Gastroesophageal sphincter (tissue), 4 donors: ENCODE measurements at regions not wholly inside any gene's neighbourhood (a gene's known extent, or its start where the extent isn't known, plus 50 kb on each side); places are given as distances from the start of the nearest gene placed in this dataset.
"Not testable (repeated sequence)": the region's sequence is repeated elsewhere in the genome, so short reads cannot be mapped to it uniquely, and the experiment has no call there.

Source experiments
- ATAC-seq: fragments of 150-250 bp; one replicate; pipeline ENCODE4 v1.9.1; 2016; ENCODE audit warnings: mild to moderate bottlenecking, moderate library complexity
- H3K27ac ChIP-seq, 4 donors: fragments of 200-600 bp; sonication (generic) in 3 of 4; 1 replicate in 3 of 4; 2 replicates in 1 of 4; pipeline ENCODE4 v1.5.1; 2016 to 2019
- H3K27me3 ChIP-seq: fragments of 200-600 bp; sonication (generic); one replicate; pipeline ENCODE4 v1.5.1; 2019
- H3K36me3 ChIP-seq, 2 donors: fragments of 200-600 bp; sonication (generic); one replicate each; pipeline ENCODE4 v1.5.1; 2019; ENCODE audit warnings: control low read depth in 1 of 2
- H3K4me1 ChIP-seq, 3 donors: fragments of 200-600 bp; sonication (generic); 1 replicate in 2 of 3; 2 replicates in 1 of 3; pipeline ENCODE4 v1.5.1; 2016 to 2019; ENCODE audit warnings: control low read depth in 2 of 3
- H3K4me3 ChIP-seq, 2 donors: fragments of 200-600 bp; sonication (generic); one replicate each; pipeline ENCODE4 v1.5.1; 2019; ENCODE audit warnings: mild to moderate bottlenecking in 1 of 2, moderate library complexity in 1 of 2
- H3K9me3 ChIP-seq, 3 donors: fragments of 200-600 bp; sonication (generic); one replicate each; pipeline ENCODE4 v1.5.1; 2017 to 2019; ENCODE audit warnings: control low read depth in 2 of 3
- EP300 ChIP-seq: sonication (generic); formaldehyde crosslinking; IDR thresholded peaks from one replicate; pipeline ENCODE4 v1.6.1; 2017; ENCODE audit warnings: antibody characterized with exemption, mild to moderate bottlenecking
- POLR2A ChIP-seq, 2 donors: fragments of 450-650 bp; IDR thresholded peaks; one replicate each; pipeline ENCODE4 v1.6.1; 2017; ENCODE audit warnings: antibody characterized with exemption in 2 of 2, mild to moderate bottlenecking in 2 of 2, moderate library complexity in 1 of 2
- POLR2AphosphoS5 ChIP-seq: sonication (generic); formaldehyde crosslinking; IDR thresholded peaks from one replicate; pipeline ENCODE4 v1.6.1; 2017; ENCODE audit warnings: antibody characterized with exemption
- WGBS, 2 donors: methylation state at CpG; one replicate each; pipeline ENCODE4 v1.1.5; 2018; ENCODE audit warnings: low coverage in 1 of 2; 5-methylcytosine and 5-hydroxymethylcytosine counted together
- TF ChIP-seq, protein P1 (sequence below), 4 experiments: fragments of 200-600 bp in 2 of 4; fragments of 450-650 bp in 2 of 4; sonication (generic) in 1 of 4; IDR thresholded peaks; one replicate each; pipeline ENCODE4 v1.5.1; 2017 to 2019; ENCODE audit warnings: antibody characterized with exemption in 4 of 4, mild to moderate bottlenecking in 2 of 4, moderate library complexity in 2 of 4

DNA sequence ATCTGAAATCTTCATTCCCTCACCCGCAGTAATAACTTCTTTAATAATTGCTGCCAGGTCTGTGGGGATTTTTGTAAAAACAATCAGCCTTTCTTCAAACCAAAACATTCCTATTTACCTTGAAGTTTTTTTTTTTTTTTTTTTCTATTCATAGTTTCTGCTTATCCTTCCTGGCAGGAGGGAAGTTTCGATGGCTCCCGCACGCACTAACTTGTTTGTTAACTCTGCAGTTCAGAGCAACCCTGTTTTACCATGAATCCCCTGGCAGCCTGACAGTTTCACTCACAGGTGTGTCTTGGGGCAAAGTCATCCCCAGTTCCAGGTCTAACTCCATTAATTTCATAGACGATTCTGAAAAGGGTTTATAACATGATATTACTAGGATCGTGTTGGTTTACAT, 149.3 kb downstream of the KLF6 start:
- H3K36me3 ChIP-seq, result no peaks in the 10 kb centered on the region
- TF ChIP-seq POLR2AphosphoS5 (no peak), EP300 (no peak), POLR2A (IDR thresholded peaks at IDR 0.05) (no peak)
- TF ChIP-seq, protein P1, sequence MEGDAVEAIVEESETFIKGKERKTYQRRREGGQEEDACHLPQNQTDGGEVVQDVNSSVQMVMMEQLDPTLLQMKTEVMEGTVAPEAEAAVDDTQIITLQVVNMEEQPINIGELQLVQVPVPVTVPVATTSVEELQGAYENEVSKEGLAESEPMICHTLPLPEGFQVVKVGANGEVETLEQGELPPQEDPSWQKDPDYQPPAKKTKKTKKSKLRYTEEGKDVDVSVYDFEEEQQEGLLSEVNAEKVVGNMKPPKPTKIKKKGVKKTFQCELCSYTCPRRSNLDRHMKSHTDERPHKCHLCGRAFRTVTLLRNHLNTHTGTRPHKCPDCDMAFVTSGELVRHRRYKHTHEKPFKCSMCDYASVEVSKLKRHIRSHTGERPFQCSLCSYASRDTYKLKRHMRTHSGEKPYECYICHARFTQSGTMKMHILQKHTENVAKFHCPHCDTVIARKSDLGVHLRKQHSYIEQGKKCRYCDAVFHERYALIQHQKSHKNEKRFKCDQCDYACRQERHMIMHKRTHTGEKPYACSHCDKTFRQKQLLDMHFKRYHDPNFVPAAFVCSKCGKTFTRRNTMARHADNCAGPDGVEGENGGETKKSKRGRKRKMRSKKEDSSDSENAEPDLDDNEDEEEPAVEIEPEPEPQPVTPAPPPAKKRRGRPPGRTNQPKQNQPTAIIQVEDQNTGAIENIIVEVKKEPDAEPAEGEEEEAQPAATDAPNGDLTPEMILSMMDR (IDR thresholded peaks at IDR 0.05), result no peak
- H3K27me3 ChIP-seq, result no peaks in the 10 kb centered on the region
- H3K27ac ChIP-seq, result no peak overlapping the region
- H3K4me3 ChIP-seq, result no peak overlapping the region
- no peaks in the 10 kb centered on the region for H3K4me1 ChIP-seq
- no peak for ATAC-seq
- 60 to 67% methylated on average over 3 to 6 of the region's 6 CpGs for WGBS, 2 donors
- H3K9me3 ChIP-seq, result no peaks in the 10 kb centered on the region

DNA sequence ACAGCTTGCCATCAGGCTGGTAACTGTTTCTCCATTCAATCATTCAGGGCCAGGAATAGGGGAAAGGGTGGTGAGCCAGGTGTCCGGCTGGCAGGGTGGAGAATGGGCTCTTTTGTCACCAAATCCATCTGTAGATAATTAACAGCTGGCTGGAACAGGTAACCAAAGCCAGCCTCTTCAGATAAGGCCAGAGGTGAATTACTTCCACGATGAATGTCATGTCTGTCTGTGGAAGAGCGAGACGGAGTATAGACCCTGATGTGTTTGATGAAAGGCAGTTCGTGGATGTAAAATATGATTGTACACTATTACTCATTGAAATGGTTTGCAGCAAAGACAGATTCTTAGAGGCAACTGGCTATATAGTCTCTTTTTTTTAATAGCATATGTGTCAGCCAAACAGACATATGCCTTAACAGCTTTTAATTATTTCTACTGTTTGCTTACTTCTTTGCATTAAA, 149.8 kb downstream of the KLF6 start:
- no peak overlapping the region for H3K27ac ChIP-seq
- TF ChIP-seq POLR2A (IDR thresholded peaks at IDR 0.05), result no peak
- TF ChIP-seq, protein P1 (IDR thresholded peaks at IDR 0.05), result no peak
- no peak for TF ChIP-seq POLR2AphosphoS5
- H3K4me1 ChIP-seq, result no peaks in the 10 kb centered on the region
- no peak overlapping the region for H3K4me3 ChIP-seq
- no peak for ATAC-seq
- no peaks in the 10 kb centered on the region for H3K27me3 ChIP-seq
- no peaks in the 10 kb centered on the region for H3K9me3 ChIP-seq
- 92 to 96% methylated on average over 5 of the region's 5 CpGs for WGBS, 2 donors
- no peaks in the 10 kb centered on the region for H3K36me3 ChIP-seq

DNA sequence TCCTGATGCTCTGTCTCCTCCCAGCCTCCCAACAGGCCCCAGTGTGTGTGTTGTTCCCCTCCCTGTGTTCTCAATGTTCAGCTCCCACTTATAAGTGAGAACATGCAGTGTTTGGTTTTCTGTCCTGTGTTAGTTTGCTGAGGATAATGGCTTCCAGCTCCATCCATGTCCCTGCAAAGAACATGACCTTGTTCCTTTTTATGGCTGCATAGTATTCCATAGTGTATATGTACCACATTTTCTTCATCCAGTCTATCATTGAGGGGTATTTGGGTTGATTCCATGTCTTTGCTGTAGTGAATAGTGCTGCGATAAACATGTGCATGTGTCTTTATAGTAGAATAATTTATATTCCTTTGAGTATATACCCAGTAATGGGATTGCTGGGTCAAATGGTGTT, 150.4 kb downstream of the KLF6 start:
- not testable (repeated sequence) for H3K27ac ChIP-seq, H3K4me1 ChIP-seq, H3K9me3 ChIP-seq, ATAC-seq, H3K36me3 ChIP-seq, H3K4me3 ChIP-seq, H3K27me3 ChIP-seq
- 100% methylated on average over 1 of the region's 1 CpG for WGBS, 2 donors

DNA sequence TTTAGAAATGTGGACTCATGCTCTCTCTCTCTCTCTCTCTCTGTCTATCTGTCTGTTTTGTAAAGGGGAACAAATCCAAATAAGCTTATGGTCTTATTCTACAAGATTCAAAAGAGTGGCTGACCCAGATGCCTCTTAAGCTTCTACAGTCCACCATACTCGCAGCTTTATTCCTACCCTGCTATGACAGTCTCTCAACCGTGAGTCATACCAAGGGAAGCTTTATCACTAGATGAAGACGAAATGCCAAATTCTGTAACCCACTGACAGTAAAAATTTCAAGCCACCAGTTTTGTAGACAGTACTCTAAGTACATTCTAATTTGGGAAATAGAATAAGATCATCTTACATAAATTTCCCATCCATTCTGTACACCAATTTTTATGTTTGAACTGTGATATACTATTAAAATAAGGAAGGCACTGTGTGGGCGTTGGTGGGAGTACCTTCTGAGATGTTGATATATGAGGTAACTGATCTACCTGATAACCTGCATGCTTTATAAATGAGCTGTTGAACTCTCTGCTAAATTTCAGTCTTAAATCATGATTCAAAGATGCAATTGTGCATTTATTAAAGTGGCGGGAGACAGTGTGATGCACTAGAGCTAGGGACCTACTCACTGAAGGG, 153.2 kb downstream of the KLF6 start:
- Histone ChIP-seq H3K4me3 (no peak overlapping the region), H3K27me3 (no peaks in the 10 kb centered on the region), H3K9me3 (no peaks in the 10 kb centered on the region), H3K27ac (no peak overlapping the region), H3K36me3 (no peaks in the 10 kb centered on the region), H3K4me1 (no peaks in the 10 kb centered on the region)
- WGBS, 2 donors, result 75 to 96% methylated on average over 4 to 5 of the region's 5 CpGs
- ATAC-seq, result no peak
- TF ChIP-seq, protein P1 (IDR thresholded peaks at IDR 0.05), result no peak
- no peak for TF ChIP-seq POLR2A (IDR thresholded peaks at IDR 0.05)
- TF ChIP-seq EP300, result no peak
- no peak for TF ChIP-seq POLR2AphosphoS5

DNA sequence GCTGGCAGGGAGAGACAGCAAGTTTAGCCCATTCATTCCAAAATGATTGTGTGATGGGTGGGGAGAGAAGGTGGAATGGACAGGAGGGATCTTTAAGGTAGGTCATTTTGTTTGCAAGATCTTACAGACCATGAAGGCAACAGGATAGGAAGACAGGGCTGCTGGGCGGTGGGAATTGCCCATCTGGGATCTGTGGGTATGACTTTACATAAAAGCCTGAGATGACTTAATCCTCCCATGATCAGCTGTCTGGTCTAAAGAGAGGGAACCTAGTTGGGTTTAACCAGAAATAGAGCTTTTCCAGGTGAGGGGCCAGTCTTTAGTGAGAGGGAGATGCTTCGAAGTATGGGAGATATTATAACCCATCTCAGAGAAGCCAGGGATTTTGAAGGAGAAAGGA, 153.7 kb downstream of the KLF6 start:
- ATAC-seq, result no peak
- Histone ChIP-seq H3K36me3 (no peaks in the 10 kb centered on the region), H3K27me3 (no peaks in the 10 kb centered on the region), H3K27ac (no peak overlapping the region), H3K4me1 (no peaks in the 10 kb centered on the region), H3K4me3 (no peak overlapping the region), H3K9me3 (no peaks in the 10 kb centered on the region)
- TF ChIP-seq, protein P1 (IDR thresholded peaks at IDR 0.05), result no peak
- no peak for TF ChIP-seq POLR2AphosphoS5
- TF ChIP-seq POLR2A (IDR thresholded peaks at IDR 0.05), result no peak
- no peak for TF ChIP-seq EP300
- WGBS, 2 donors, result 96 to 100% methylated on average over 2 of the region's 2 CpGs
